BE2C (cell line): ENCODE measurements at regions not wholly inside any gene's neighbourhood (a gene's known extent, or its start where the extent isn't known, plus 50 kb on each side); places are given as distances from the start of the nearest gene placed in this dataset.

Experiments
- DNase-seq: peaks from one replicate; pipeline ENCODE4 v3.0.0-alpha.2; 2020
- H3K27me3 ChIP-seq: fragments of 250-450 bp; sonication (Bioruptor Pico); 2 replicates; pipeline ENCODE4 v1.5.1; 2020; ENCODE audit warnings: mild to moderate bottlenecking
- H3K36me3 ChIP-seq: fragments of 250-450 bp; sonication (Bioruptor Pico); 2 replicates; pipeline ENCODE4 v1.5.1; 2020; ENCODE audit warnings: mild to moderate bottlenecking
- H3K4me1 ChIP-seq: fragments of 250-450 bp; sonication (Bioruptor Pico); 2 replicates; pipeline ENCODE4 v1.5.1; 2020
- H3K4me3 ChIP-seq: 2 replicates; pipeline ENCODE4 v1.5.1; 2011; ENCODE audit warnings: low read depth, low read length
- H3K9me3 ChIP-seq: fragments of 250-450 bp; sonication (Bioruptor Pico); 2 replicates; pipeline ENCODE4 v1.5.1; 2020
- CTCF ChIP-seq: IDR thresholded peaks from 2 replicates; pipeline ENCODE4 v1.5.1; 2012; ENCODE audit warnings: mild to moderate bottlenecking, low read depth, low read length

DNA sequence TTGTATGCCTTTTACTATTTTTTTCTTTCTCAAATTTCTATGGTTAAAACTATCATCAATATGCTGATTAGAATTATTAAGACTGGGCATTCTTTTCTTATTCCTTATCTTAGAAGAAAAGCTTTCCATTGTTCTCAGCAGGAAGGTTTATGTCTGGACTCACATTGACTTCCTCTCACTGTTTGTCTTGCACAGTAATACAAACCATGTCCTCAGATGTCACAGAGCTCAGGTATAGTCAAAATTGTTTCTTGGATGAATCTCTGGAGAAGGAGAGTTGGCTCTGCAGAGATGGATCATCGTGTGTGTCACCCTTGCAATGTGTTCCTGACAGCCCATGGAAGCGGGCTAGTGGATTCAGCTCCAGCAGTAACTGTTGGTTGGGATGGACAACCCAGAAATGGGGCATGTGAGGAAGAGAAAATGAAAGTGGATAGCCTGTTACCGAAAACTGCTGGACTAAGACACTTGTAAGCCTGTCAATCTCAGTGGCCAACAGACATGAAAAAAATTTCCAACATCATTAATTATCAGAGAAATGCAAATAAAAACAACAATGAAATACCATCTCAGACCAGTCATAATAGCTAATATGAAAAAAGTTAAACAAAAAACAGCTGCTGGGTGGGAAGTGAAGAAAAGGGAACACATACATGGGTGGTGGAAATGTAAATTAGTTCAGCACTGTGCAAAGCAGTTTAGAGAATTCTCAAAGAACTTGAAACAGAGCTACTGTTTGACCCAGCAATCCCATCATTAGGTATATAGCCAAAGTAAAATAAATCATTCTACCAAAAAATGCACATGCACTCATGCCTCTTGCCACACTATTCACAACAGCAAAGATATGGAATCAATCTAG lies 967.8 kb downstream of the TMEM121 start:
- H3K4me1 ChIP-seq: no peaks in the 10 kb centered on the region
- no peak for TF ChIP-seq CTCF
- no peak for DNase-seq
- H3K4me3 ChIP-seq: no peak overlapping the region
- H3K36me3 ChIP-seq: peaks cover 2% of the 10 kb centered on the region; the same call in 1 of the 2 replicates
- H3K27me3 ChIP-seq: no peaks in the 10 kb centered on the region
- no peaks in the 10 kb centered on the region for H3K9me3 ChIP-seq

GRCh38 chr14:106500571-106500970 lies 974.2 kb downstream of the TMEM121 start:
- H3K27me3 ChIP-seq: no peaks in the 10 kb centered on the region
- TF ChIP-seq CTCF: no peak
- no peaks in the 10 kb centered on the region for H3K4me1 ChIP-seq
- H3K4me3 ChIP-seq: no peak overlapping the region
- H3K9me3 ChIP-seq: no peaks in the 10 kb centered on the region
- H3K36me3 ChIP-seq: no peaks in the 10 kb centered on the region
- no peak for DNase-seq

DNA sequence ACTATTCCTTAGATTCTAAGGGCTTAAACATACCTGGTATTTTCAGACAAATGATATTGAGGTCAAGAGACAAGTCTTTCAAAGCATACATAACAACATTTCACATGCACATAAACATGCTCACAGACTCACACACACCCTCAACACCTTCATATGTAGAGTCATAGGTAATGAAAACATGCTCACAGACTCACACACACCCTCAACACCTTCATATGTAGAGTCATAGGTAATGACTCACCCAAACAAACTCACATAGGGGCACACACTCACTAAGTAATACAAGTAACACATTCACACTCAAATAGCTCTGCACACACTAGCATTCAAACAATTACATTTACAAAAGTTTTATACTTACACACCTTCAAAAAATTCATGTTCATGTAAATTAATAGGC lies 975.5 kb downstream of the TMEM121 start:
- no peaks in the 10 kb centered on the region for H3K4me1 ChIP-seq
- no peak for TF ChIP-seq CTCF
- H3K4me3 ChIP-seq: no peak overlapping the region
- H3K36me3 ChIP-seq: no peaks in the 10 kb centered on the region
- H3K9me3 ChIP-seq: no peaks in the 10 kb centered on the region
- H3K27me3 ChIP-seq: no peaks in the 10 kb centered on the region
- no peak for DNase-seq

DNA sequence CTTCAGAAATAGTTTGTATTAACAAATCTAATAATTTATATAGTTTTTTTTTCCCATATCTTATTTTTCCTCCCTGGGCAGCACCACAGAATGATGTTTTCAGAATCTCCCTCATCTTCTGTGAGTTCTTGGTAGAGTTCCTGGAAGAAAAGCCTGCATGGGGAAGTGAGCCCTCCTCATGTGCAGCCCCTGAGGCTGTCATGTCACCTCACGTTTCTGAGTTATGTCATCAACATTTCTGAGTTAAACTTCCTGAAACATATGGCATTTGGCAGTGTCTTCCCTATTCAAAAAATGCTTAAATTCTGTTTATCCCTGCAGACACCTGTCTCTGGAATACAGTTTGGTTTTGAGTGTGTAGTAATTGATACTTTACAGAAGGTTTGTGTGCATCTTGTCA lies 979.0 kb downstream of the TMEM121 start:
- Histone ChIP-seq H3K27me3 (no peaks in the 10 kb centered on the region), H3K4me3 (no peak overlapping the region), H3K36me3 (no peaks in the 10 kb centered on the region), H3K4me1 (no peaks in the 10 kb centered on the region), H3K9me3 (no peaks in the 10 kb centered on the region)
- TF ChIP-seq CTCF: no peak
- no peak for DNase-seq

- DNase-seq: no peak
- TF ChIP-seq CTCF: no peak
- no peak overlapping the region for H3K4me3 ChIP-seq
- no peaks in the 10 kb centered on the region for H3K9me3 ChIP-seq
- no peaks in the 10 kb centered on the region for H3K36me3 ChIP-seq
- no peaks in the 10 kb centered on the region for H3K4me1 ChIP-seq
- H3K27me3 ChIP-seq: no peaks in the 10 kb centered on the region
These were observed 980.5 kb downstream of the TMEM121 start for GRCh38 chr14:106506881-106507305.

- Histone ChIP-seq H3K9me3 (no peaks in the 10 kb centered on the region), H3K27me3 (no peaks in the 10 kb centered on the region), H3K36me3 (no peaks in the 10 kb centered on the region), H3K4me1 (no peaks in the 10 kb centered on the region), H3K4me3 (no peak overlapping the region)
- no peak for DNase-seq
- TF ChIP-seq CTCF: no peak
These were observed 981.0 kb downstream of the TMEM121 start for GRCh38 chr14:106507354-106507753.
